Kasumi-1 (cell line): ENCODE measurements at regions not wholly inside any gene's neighbourhood (a gene's known extent, or its start where the extent isn't known, plus 50 kb on each side); places are given as distances from the start of the nearest gene placed in this dataset.
A peak's percentile ranks its signal among the peaks of the same experiment; 100 is the strongest.

ENCODE experiments used
- DNase-seq, 2 experiments: peaks; one replicate each; lab custom pipeline; 2025; lab: John Stamatoyannopoulos, UW

- no peak for DNase-seq
Measured at GRCh38 chr2:12286347-12286746, 430.4 kb upstream of the TRIB2 start.

GRCh38 chr2:12287220-12287751, 429.4 kb upstream of the TRIB2 start:
- no peak for DNase-seq

GRCh38 chr2:12288048-12288447, 428.7 kb upstream of the TRIB2 start:
- DNase-seq = no peak

DNA sequence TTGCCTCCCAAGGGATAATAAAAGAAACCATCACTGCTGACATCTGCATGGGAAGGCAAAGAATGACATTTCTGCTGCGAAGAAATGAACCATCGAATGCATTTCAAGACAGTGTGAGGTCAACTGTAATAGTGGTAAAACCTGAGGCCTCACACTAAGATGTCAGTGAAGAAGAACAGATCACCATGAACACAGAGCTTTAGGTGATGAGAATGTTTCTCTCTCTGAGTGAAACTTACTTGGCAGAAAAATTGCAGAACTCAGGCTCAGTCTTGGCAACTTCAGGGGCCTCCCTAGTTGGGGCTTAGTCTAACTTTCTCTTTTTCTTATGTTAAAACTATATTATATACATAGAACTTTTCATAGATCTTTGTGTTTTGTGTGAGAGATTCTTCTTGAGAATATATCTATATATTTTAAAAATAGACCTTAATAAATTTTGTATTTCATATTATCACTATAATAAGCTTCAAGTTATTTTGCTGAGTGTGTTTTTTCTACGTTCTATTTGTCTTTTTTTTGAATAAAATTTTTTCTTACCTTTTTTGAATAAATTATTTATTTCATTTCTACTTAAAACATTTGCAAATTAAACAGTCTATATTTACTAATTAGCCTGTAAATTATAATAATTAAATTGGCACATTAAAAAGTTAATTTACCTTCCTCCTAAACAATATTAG, 427.5 kb upstream of the TRIB2 start:
- DNase-seq = no peak

DNA sequence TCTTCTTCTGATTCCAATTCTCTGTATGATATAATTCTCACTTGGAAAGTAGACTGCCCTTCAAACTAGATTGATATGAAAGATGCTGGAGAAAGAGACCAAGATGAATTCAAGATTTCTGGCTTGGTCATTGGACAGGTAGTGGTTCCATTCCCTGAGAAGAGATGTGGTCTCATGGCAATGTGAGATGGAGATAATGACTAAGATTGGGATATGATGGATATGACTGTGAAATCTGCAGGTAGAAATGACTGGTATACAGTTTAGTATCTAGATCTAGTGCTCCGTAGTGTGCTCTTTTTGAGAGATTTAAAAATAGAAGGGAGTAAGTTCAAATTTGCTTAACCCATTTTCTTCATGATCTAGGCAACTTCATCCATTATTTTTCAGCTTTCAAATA, 425.4 kb upstream of the TRIB2 start:
- DNase-seq = no peak

DNA sequence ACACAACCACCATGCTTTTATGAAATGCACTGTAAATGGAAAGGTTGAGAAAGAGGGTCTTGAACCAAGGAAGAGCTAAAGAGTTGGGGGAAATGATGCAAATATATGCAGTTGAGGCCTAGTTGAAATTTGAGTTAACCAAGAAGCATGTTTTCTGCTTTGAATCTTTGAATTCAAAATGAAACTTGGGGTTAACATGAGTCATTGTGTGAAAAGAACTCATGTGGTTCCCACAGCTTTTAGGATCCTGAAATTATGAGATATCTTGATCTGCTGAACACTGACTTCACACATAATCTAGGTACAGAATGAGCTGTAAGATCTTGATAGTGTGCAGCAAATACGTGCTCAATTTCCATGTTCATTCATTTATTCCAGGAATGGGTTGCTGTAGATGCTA, 422.9 kb upstream of the TRIB2 start:
- no peak for DNase-seq

- no peak for DNase-seq
Measured at GRCh38 chr2:12295856-12296519, 420.7 kb upstream of the TRIB2 start.

GRCh38 chr2:12296915-12297314, 419.8 kb upstream of the TRIB2 start:
- no peak for DNase-seq

- DNase-seq = no peak
Measured at GRCh38 chr2:12298352-12298751, 418.4 kb upstream of the TRIB2 start.

DNA sequence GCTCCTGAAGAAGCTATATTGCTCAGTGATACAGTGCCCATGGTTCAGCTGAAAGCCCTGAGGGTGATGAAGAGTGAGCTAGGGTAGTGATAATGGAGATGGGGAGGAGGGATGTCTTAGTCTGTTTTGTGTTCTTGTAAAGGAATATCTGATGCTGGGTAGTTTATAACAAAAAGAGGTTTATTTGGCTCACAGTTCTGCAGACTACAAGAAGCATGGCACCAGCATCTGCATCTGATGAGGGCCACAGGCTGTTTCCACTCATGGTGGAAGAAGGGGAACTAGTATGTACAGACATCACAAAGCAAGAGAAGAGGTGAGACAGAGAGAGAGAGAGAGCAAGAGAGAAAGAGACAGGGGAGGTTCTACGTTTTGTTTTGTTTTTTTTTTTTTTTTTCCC, 417.3 kb upstream of the TRIB2 start:
- no peak for DNase-seq

GRCh38 chr2:12300019-12300602, 416.6 kb upstream of the TRIB2 start:
- no peak for DNase-seq

DNA sequence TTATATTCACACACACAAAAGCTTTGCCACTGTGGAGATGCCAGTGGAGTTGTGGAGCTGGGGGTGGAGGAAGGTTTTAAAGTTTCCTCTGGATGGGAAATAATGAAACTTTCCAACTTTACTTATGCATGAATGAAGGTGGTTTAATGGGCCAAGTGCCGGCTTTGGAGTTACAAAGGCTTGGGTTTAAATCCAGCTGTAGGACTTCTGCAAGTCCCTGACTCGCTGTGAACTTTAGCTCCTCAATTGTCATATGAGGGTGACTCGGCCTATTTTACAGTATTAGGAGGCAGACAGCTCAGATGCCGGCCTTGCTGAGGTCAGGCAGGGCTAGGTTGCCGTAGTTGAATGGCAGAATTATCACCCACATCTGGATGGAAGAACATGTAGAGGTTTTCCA, 415.8 kb upstream of the TRIB2 start:
- no peak for DNase-seq

DNA sequence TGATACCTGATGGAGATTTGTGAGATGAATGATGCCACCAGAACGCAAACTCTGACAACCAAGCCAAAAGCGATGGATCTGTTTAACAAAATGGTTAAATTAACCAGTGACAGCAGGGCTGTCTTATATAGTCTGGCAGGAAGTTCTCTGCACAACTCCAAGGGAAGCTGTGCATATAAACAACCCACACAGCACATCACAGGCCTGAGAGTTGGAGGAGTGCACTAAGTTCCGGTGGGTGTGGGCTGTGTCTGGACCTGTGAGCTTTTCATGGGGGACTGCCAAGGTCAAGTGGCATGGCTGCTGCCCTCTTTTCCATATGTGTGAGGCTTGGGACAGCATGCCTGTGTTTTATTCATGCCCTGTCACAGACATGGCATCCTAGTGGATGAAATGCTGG, 414.6 kb upstream of the TRIB2 start:
- no peak for DNase-seq

DNA sequence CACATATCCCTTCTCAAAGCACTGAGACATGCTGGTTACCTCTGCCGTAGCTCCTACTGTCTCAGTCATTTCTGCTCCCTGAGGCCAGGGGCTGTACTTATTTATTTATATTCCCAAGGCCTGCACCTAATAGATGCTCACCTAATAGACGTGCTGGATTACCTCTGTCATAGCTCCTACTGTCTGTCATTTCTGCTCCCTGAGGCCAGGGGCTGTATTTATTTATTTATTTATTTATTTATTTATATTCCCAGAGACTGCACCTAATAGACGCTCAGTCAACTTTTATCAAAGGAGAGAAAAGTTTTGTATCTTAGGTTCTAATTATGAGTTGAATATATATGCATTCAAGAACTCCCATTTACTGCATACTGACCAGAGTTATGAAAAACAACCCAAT, 414.0 kb upstream of the TRIB2 start:
- DNase-seq = no peak

GRCh38 chr2:12303181-12304030, 413.3 kb upstream of the TRIB2 start:
- no peak for DNase-seq

- no peak for DNase-seq
Measured at GRCh38 chr2:12304564-12305171, 412.1 kb upstream of the TRIB2 start.

- no peak for DNase-seq
Measured at GRCh38 chr2:12305931-12306330, 410.8 kb upstream of the TRIB2 start.

DNA sequence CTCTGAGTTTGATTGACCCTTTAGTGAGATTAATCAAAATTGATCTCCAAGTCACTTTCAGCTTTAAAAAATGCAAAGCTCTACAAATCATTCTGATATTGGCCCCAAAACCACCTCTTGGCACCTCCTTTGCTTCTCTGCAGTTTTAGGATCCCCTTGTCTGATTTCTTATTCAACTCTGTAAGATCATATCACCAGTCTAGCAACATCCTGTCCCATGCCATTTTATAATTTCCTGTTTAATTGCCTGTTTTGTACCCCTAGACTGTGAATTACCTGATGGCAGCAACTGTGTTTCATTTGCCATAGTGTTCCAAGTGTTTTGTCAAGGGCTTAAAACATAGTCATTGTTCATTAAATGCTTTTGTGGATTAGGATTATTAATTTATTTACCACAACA, 406.3 kb upstream of the TRIB2 start:
- no peak for DNase-seq

DNA sequence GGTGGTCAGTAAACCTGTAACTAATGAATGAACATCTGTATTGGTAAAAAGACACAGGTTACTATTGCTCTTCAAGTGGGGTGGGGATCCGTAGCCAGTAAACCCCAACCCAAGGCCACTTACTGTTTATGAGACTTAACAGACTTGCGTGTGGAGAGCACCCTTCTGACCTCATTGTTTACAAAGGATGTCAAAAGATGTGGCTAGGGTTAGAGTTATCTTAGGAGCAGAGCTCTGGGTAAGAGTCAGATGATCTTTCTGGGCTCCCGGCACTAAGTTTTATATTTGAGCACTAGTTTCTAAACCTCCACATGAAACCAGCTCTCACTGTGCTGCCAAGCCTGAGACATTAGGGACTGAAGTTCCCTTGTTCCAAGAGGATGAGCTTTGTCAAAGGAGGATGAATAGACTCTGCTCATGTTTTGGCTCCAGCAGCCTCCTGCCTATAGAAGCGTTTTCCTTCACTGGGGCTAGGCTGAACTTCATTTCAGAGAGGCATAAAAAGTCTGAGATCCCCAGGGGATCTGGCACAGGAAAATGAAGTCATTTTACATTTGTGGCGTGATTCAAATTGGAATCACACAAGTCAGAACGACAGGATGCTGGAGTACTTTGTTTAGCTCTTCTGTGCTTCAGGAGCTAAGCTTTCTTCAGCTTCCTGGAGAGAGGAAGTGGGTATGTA, 403.1 kb upstream of the TRIB2 start:
- no peak for DNase-seq

- DNase-seq = no peak
Measured at GRCh38 chr2:12314127-12314760, 402.5 kb upstream of the TRIB2 start.

DNA sequence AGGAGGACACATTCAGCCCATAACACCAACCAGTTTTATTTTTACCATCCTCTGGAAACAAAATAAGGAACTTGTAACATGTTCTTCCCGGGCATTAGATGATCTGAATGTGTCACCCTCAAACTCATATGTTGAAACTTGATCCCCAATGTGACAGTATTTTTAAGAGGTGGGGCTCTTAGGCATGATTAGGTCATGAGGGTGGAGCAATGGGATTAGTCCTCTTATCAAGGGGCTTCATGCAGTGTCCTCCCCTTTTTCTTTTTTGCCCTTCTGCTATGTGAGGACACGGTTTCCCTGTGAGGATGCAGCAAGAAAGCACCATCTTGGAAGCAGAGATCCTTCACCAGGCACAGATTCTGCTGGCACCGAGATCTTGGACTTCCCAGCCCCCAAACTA, 401.5 kb upstream of the TRIB2 start:
- peak; percentile 40 to 43 for DNase-seq
